Liver (tissue), 8 donors: ENCODE measurements at regions not wholly inside any gene's neighbourhood (a gene's known extent, or its start where the extent isn't known, plus 50 kb on each side); places are given as distances from the start of the nearest gene placed in this dataset.

ENCODE experiments used
- DNase-seq: peaks from one replicate; pipeline ENCODE4 v3.0.0-alpha.2; 2017; ENCODE audit warnings: low spot score
- H3K27ac ChIP-seq, 2 donors: one replicate each; pipeline ENCODE4 v1.7.0; 2013; ENCODE audit warnings: inconsistent platforms in 2 of 2, low read length in 2 of 2, control low read depth in 1 of 2, low read depth in 1 of 2, mild to moderate bottlenecking in 1 of 2
- H3K27me3 ChIP-seq, 4 donors: one replicate each; pipeline versions ENCODE4 v1.6.1 to v1.7.0; 2013; ENCODE audit warnings: low read length in 3 of 4, inconsistent platforms in 1 of 4, mild to moderate bottlenecking in 1 of 4, moderate library complexity in 1 of 4; ENCODE audit not compliant: control insufficient read depth in 4 of 4, insufficient read depth in 4 of 4
- H3K36me3 ChIP-seq, 4 donors: one replicate each; pipeline versions ENCODE4 v1.6.1 to v1.7.0; 2013; ENCODE audit warnings: low read length in 3 of 4, mild to moderate bottlenecking in 3 of 4, low read depth in 1 of 4, moderate library complexity in 1 of 4; ENCODE audit not compliant: control insufficient read depth in 4 of 4, insufficient read depth in 3 of 4
- H3K4me1 ChIP-seq, 4 donors: one replicate each; pipeline versions ENCODE4 v1.6.1 to v1.7.0; 2013; ENCODE audit warnings: low read length in 3 of 4, mild to moderate bottlenecking in 3 of 4, moderate library complexity in 1 of 4; ENCODE audit not compliant: control insufficient read depth in 4 of 4, insufficient read depth in 4 of 4
- H3K4me3 ChIP-seq, 3 donors: one replicate each; pipeline versions ENCODE4 v1.6.1 to v1.7.0; 2013; ENCODE audit warnings: low read length in 3 of 3, control low read depth in 1 of 3, low read depth in 1 of 3, mild to moderate bottlenecking in 1 of 3
- H3K9ac ChIP-seq, 2 donors: one replicate each; pipeline ENCODE4 v1.7.0; 2013; ENCODE audit warnings: low read length in 2 of 2, mild to moderate bottlenecking in 2 of 2, moderate library complexity in 2 of 2, control low read depth in 1 of 2, low read depth in 1 of 2
- H3K9me3 ChIP-seq, 4 donors: one replicate each; pipeline versions ENCODE4 v1.6.1 to v1.7.0; 2013; ENCODE audit warnings: low read length in 3 of 4; ENCODE audit not compliant: control insufficient read depth in 4 of 4
- ATF3 ChIP-seq: IDR thresholded peaks from 2 replicates; pipeline ENCODE4 v1.6.1; 2016; ENCODE audit warnings: antibody characterized with exemption
- CTCF ChIP-seq: fragments of 150-350 bp; IDR thresholded peaks from 2 replicates; pipeline ENCODE4 v1.5.1; 2017; ENCODE audit warnings: improper control_type of control experiment, low read depth, low read length; ENCODE audit not compliant: missing input control
- EGR1 ChIP-seq, 2 donors: IDR thresholded peaks; 2 replicates each; pipeline ENCODE4 v1.6.1; 2016 to 2018; ENCODE audit warnings: antibody characterized with exemption in 2 of 2, low read depth in 2 of 2
- FOXA1 ChIP-seq: IDR thresholded peaks from 2 replicates; pipeline ENCODE4 v1.6.1; 2016; ENCODE audit warnings: antibody characterized with exemption
- FOXA2 ChIP-seq: IDR thresholded peaks from 2 replicates; pipeline ENCODE4 v1.6.1; 2016; ENCODE audit warnings: antibody characterized with exemption
- GABPA ChIP-seq, 2 donors: IDR thresholded peaks in 1 of 2; conservative IDR thresholded peaks in 1 of 2; 2 replicates each; pipeline ENCODE4 v1.6.1; 2016; ENCODE audit warnings: antibody characterized with exemption in 2 of 2, mild to moderate bottlenecking in 1 of 2, moderate library complexity in 1 of 2
- HNF4A ChIP-seq, 2 donors: conservative IDR thresholded peaks; 2 replicates each; pipeline ENCODE4 v1.6.1; 2016; ENCODE audit warnings: antibody characterized with exemption in 2 of 2, mild to moderate bottlenecking in 2 of 2
- HNF4G ChIP-seq: IDR thresholded peaks from 2 replicates; pipeline ENCODE4 v1.6.1; 2016; ENCODE audit warnings: antibody characterized with exemption
- JUND ChIP-seq, 2 donors: IDR thresholded peaks; 2 replicates each; pipeline ENCODE4 v1.6.1; 2016; ENCODE audit warnings: antibody characterized with exemption in 2 of 2
- MAX ChIP-seq: IDR thresholded peaks from 2 replicates; pipeline ENCODE4 v1.6.1; 2016; ENCODE audit warnings: antibody characterized with exemption
- NR2F2 ChIP-seq: IDR thresholded peaks from 2 replicates; pipeline ENCODE4 v1.6.1; 2016; ENCODE audit warnings: antibody characterized with exemption
- RAD21 ChIP-seq, 2 donors: IDR thresholded peaks; 2 replicates each; pipeline ENCODE4 v1.6.1; 2016; ENCODE audit warnings: antibody characterized with exemption in 2 of 2, mild to moderate bottlenecking in 2 of 2
- REST ChIP-seq: IDR thresholded peaks from 2 replicates; pipeline ENCODE4 v1.6.1; 2016; ENCODE audit warnings: antibody characterized with exemption, mild to moderate bottlenecking
- RXRA ChIP-seq, 2 donors: IDR thresholded peaks; 2 replicates each; pipeline ENCODE4 v1.6.1; 2017 to 2018; ENCODE audit warnings: antibody characterized with exemption in 2 of 2, mild to moderate bottlenecking in 1 of 2
- SP1 ChIP-seq: IDR thresholded peaks from 2 replicates; pipeline ENCODE4 v1.6.1; 2018; ENCODE audit warnings: antibody characterized with exemption, mild to moderate bottlenecking
- TAF1 ChIP-seq: conservative IDR thresholded peaks from 2 replicates; pipeline ENCODE4 v1.6.1; 2016; ENCODE audit warnings: antibody characterized with exemption, mild to moderate bottlenecking
- YY1 ChIP-seq: IDR thresholded peaks from 2 replicates; pipeline ENCODE4 v1.6.1; 2016; ENCODE audit warnings: antibody characterized with exemption, mild to moderate bottlenecking
- ZBTB33 ChIP-seq: IDR thresholded peaks from 2 replicates; pipeline ENCODE4 v1.6.1; 2016; ENCODE audit warnings: antibody characterized with exemption
- WGBS: extraction: QIAGEN DNeasy Blood & Tissue Kit; methylation state at CpG from one replicate; pipeline ENCODE4 v1.1.7; 2013; 5-methylcytosine and 5-hydroxymethylcytosine counted together
- donor health status: healthy.
- donor health status: healthy.
- donor health status: healthy.
- donor health status: healthy.
- donor health status: healthy.

- Histone ChIP-seq H3K4me3 (no peak overlapping the region), H3K27ac (no peak overlapping the region), H3K36me3 (no peaks in the 10 kb centered on the region), H3K9ac (no peak overlapping the region), H3K9me3 (peaks cover 0 to 5% (median under 1%) of the 10 kb centered on the region in 4 donors), H3K27me3 (no peaks in the 10 kb centered on the region), H3K4me1 (no peaks in the 10 kb centered on the region)
- TF ChIP-seq ZBTB33 (no peak), SP1 (no peak), RXRA (IDR thresholded peaks at IDR 0.05) (no peak)
- no peak for DNase-seq
- WGBS, result 43% methylated on average over 4 of the region's 4 CpGs
Observed at GRCh38 chr3:180762866-180763265, 83.6 kb upstream of the CCDC39 start.

- H3K9me3 ChIP-seq, result peaks cover 0 to 5% (median 0%) of the 10 kb centered on the region in 4 donors
- H3K9ac ChIP-seq, result no peak overlapping the region
- TF ChIP-seq EGR1 (IDR thresholded peaks at IDR 0.05; ENCODE audit: low read depth in 2 of 2) (no peak), CTCF (no peak), HNF4G (no peak), YY1 (no peak), TAF1 (no peak), ZBTB33 (no peak), SP1 (no peak), NR2F2 (no peak), JUND (IDR thresholded peaks at IDR 0.05) (no peak), FOXA1 (no peak), ATF3 (no peak), RXRA (IDR thresholded peaks at IDR 0.05) (no peak), GABPA (IDR thresholded peaks at IDR 0.05 in 1 of 2, conservative IDR thresholded peaks at IDR 0.05 in 1 of 2) (no peak), FOXA2 (no peak), REST (no peak), RAD21 (IDR thresholded peaks at IDR 0.05) (no peak), HNF4A (conservative IDR thresholded peaks at IDR 0.05) (no peak), MAX (no peak)
- no peaks in the 10 kb centered on the region for H3K27me3 ChIP-seq
- no peaks in the 10 kb centered on the region for H3K36me3 ChIP-seq
- no peak overlapping the region for H3K27ac ChIP-seq
- 79% methylated on average over 1 of the region's 1 CpG for WGBS
- no peak overlapping the region for H3K4me3 ChIP-seq
- no peak for DNase-seq
- H3K4me1 ChIP-seq, result no peaks in the 10 kb centered on the region
Observed at GRCh38 chr3:180764481-180764880, 85.2 kb upstream of the CCDC39 start.
